Loucy (cell line): ENCODE measurements at regions not wholly inside any gene's neighbourhood (a gene's known extent, or its start where the extent isn't known, plus 50 kb on each side); places are given as distances from the start of the nearest gene placed in this dataset.

Source experiments
- CTCF ChIP-seq: fragments of 200-600 bp; sonication (generic); conservative IDR thresholded peaks from 2 replicates; pipeline ENCODE4 v1.5.1; 2014; ENCODE audit warnings: mild to moderate bottlenecking, antibody characterized with exemption, low read length
- EZH2phosphoT487 ChIP-seq: fragments of 200-600 bp; IDR thresholded peaks from 2 replicates; pipeline ENCODE4 v1.6.1; 2018; ENCODE audit warnings: antibody characterized with exemption, mild to moderate bottlenecking, moderate library complexity, borderline replicate concordance

- TF ChIP-seq CTCF (no peak), EZH2phosphoT487 (no peak)
Measured at GRCh38 chr6:63514488-63515173, 57.6 kb upstream of the LOC128125822 start.
